Gastroesophageal sphincter (tissue), 3 donors: ENCODE measurements at regions not wholly inside any gene's neighbourhood (a gene's known extent, or its start where the extent isn't known, plus 50 kb on each side); places are given as distances from the start of the nearest gene placed in this dataset.

Experiments
- EP300 ChIP-seq: sonication (generic); formaldehyde crosslinking; IDR thresholded peaks from one replicate; pipeline ENCODE4 v1.6.1; 2017; ENCODE audit warnings: antibody characterized with exemption, mild to moderate bottlenecking
- POLR2A ChIP-seq, 2 donors: fragments of 450-650 bp; IDR thresholded peaks; one replicate each; pipeline ENCODE4 v1.6.1; 2017; ENCODE audit warnings: antibody characterized with exemption in 2 of 2, mild to moderate bottlenecking in 2 of 2, moderate library complexity in 1 of 2
- POLR2AphosphoS5 ChIP-seq: sonication (generic); formaldehyde crosslinking; IDR thresholded peaks from one replicate; pipeline ENCODE4 v1.6.1; 2017; ENCODE audit warnings: antibody characterized with exemption
- TF ChIP-seq, protein P1 (sequence below), 4 experiments: fragments of 200-600 bp in 2 of 4; fragments of 450-650 bp in 2 of 4; sonication (generic) in 1 of 4; IDR thresholded peaks; one replicate each; pipeline ENCODE4 v1.5.1; 2017 to 2019; ENCODE audit warnings: antibody characterized with exemption in 4 of 4, mild to moderate bottlenecking in 2 of 4, moderate library complexity in 2 of 4

DNA sequence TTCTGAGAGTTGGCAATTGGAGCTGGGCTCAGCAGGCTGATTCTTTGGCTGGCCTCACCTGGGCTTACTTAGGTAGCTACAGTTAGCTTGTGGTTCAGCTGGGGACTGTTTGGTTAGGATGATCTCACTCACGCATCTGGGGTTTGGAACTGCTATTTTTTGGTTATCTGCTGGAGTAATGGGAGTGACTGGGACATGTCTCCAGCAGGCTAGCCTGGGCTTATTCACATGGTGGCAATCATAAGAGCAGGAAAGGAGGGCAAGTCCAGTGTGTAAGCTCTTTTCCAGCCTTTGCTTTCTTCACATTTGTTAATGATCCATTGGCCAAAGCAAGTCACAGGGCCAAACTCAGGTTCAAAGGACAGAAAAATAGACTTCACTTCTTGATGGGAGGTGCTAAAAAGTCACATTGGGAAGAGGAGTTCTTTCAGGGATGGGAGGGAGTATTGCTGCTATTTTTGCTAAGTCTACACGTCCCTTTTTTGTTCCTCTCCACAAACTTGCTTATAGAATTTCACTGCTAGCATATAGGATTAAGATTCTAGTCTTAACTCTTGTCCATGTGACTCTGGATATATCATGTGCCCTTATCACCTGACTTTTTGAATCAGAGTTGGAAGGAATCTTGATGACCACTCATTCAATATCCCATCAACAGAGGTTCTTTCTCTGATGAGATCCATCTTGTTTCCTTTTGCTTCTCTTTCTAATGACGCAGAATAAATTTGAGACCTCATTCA, 174.0 kb downstream of the ZFP36L2 start:
- TF ChIP-seq POLR2A (IDR thresholded peaks at IDR 0.05) (no peak), POLR2AphosphoS5 (no peak), EP300 (no peak)
- TF ChIP-seq, protein P1, sequence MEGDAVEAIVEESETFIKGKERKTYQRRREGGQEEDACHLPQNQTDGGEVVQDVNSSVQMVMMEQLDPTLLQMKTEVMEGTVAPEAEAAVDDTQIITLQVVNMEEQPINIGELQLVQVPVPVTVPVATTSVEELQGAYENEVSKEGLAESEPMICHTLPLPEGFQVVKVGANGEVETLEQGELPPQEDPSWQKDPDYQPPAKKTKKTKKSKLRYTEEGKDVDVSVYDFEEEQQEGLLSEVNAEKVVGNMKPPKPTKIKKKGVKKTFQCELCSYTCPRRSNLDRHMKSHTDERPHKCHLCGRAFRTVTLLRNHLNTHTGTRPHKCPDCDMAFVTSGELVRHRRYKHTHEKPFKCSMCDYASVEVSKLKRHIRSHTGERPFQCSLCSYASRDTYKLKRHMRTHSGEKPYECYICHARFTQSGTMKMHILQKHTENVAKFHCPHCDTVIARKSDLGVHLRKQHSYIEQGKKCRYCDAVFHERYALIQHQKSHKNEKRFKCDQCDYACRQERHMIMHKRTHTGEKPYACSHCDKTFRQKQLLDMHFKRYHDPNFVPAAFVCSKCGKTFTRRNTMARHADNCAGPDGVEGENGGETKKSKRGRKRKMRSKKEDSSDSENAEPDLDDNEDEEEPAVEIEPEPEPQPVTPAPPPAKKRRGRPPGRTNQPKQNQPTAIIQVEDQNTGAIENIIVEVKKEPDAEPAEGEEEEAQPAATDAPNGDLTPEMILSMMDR (IDR thresholded peaks at IDR 0.05), result no peak
